ENCODE measurements at regions not wholly inside any gene's neighbourhood (a gene's known extent, or its start where the extent isn't known, plus 50 kb on each side); places are given as distances from the start of the nearest gene placed in this dataset.
A peak's percentile ranks its signal among the peaks of the same experiment; 100 is the strongest.

DNA sequence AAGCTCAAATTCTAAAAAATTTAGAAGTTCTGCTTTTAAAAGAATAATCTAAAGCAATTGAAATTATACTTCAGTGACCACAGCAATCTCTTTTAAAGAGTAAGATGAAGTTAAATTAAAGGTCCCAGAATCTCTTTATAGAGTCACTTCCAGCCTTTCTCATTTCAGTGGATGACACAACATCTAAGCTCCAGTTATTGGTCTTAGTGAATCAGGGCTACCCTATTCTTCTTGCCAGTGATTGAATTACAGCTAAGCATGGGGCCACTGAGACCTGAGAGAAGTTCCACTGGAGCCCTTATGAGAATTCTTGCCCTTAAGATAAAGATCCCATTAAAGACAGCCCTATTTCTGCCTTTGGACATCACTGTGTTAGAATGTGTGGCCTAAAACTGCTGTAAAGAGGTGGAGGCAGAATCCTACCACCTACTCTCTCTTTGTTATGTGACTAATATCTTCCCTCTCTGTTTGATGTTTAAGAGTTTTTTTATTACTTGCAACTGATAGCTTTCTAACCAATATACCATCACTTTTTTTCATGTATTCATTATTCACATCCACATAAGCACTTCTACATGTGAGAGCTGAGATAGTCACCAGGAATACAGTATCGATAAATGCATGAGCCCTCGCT is 128.6 kb downstream of the UNC5CL start:
- peaks cover 8% of the 10 kb centered on the region for H3K4me1 ChIP-seq (ENCODE audit: control insufficient read depth, insufficient read depth, low read length)
- H3K4me3 ChIP-seq (ENCODE audit: low read length in 2 of 2) = no peak overlapping the region
- no peak overlapping the region for H3K9ac ChIP-seq (ENCODE audit: low read length in 2 of 2)
- H3K9me3 ChIP-seq (ENCODE audit: control insufficient read depth in 2 of 2, low read length in 2 of 2) = no peaks in the 10 kb centered on the region
- H3K36me3 ChIP-seq (ENCODE audit: control insufficient read depth in 2 of 2, insufficient read depth in 2 of 2, low read length in 2 of 2) = no peaks in the 10 kb centered on the region
- H3K27me3 ChIP-seq (ENCODE audit: control insufficient read depth in 1 of 2, insufficient read depth in 2 of 2, low read length in 2 of 2) = no peaks in the 10 kb centered on the region
- H3K27ac ChIP-seq (ENCODE audit: low read length) = no peak overlapping the region

DNA sequence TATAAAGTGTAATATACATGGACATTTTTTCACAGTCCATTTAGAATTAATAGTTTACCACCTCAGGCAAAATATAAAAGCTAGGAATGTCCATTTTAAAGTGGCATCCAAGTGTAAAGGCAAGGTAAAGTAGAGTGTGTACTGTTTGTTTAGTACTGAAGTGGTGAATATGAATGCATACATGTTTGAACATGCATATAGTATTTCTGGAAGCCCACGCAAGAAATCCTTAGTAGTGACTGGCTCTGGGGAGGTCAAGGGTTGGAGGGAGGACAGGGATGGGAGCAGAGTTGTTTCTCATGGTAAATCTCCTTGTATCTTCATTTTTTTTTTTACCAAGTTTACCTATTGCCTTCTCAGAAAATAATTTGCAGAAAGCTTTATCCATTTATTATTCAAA is 129.2 kb downstream of the UNC5CL start:
- no peaks in the 10 kb centered on the region for H3K27me3 ChIP-seq (ENCODE audit: control insufficient read depth in 1 of 2, insufficient read depth in 2 of 2, low read length in 2 of 2)
- H3K9me3 ChIP-seq (ENCODE audit: control insufficient read depth in 2 of 2, low read length in 2 of 2) = no peaks in the 10 kb centered on the region
- H3K4me1 ChIP-seq (ENCODE audit: control insufficient read depth, insufficient read depth, low read length) = peaks cover 8% of the 10 kb centered on the region
- no peak overlapping the region for H3K9ac ChIP-seq (ENCODE audit: low read length in 2 of 2)
- no peaks in the 10 kb centered on the region for H3K36me3 ChIP-seq (ENCODE audit: control insufficient read depth in 2 of 2, insufficient read depth in 2 of 2, low read length in 2 of 2)
- H3K4me3 ChIP-seq (ENCODE audit: low read length in 2 of 2) = no peak overlapping the region
- H3K27ac ChIP-seq (ENCODE audit: low read length) = no peak overlapping the region

DNA sequence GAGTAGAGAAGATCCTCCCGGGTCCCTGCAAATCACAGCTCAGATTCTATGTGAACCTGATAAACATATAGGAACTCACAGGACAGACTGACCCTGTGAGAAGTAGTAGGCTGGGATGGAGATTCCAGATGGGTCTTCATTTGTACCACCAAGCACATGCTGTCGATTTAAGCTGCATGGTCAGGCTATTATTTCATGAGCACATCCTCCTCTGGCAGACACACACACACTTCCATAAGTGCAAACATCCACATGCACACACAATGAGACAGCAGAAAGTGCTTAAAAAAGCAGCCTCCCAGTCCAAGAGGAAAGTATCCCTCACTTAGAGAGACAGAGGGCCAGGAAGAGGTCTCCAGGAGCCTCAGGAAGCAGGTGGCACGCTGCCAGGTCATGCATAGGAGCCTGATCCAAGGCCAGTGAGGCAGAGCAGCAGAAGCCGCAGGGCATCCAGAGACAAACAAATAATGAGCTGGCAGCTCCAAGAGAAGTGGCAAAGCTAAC is 131.8 kb downstream of the UNC5CL start:
- no peaks in the 10 kb centered on the region for H3K27me3 ChIP-seq (ENCODE audit: control insufficient read depth in 1 of 2, insufficient read depth in 2 of 2, low read length in 2 of 2)
- no peak overlapping the region for H3K9ac ChIP-seq (ENCODE audit: low read length in 2 of 2)
- H3K4me1 ChIP-seq (ENCODE audit: control insufficient read depth, insufficient read depth, low read length) = peaks cover 8% of the 10 kb centered on the region
- no peak overlapping the region for H3K4me3 ChIP-seq (ENCODE audit: low read length in 2 of 2)
- H3K27ac ChIP-seq (ENCODE audit: low read length) = no peak overlapping the region
- H3K36me3 ChIP-seq (ENCODE audit: control insufficient read depth in 2 of 2, insufficient read depth in 2 of 2, low read length in 2 of 2) = no peaks in the 10 kb centered on the region
- no peaks in the 10 kb centered on the region for H3K9me3 ChIP-seq (ENCODE audit: control insufficient read depth in 2 of 2, low read length in 2 of 2)

DNA sequence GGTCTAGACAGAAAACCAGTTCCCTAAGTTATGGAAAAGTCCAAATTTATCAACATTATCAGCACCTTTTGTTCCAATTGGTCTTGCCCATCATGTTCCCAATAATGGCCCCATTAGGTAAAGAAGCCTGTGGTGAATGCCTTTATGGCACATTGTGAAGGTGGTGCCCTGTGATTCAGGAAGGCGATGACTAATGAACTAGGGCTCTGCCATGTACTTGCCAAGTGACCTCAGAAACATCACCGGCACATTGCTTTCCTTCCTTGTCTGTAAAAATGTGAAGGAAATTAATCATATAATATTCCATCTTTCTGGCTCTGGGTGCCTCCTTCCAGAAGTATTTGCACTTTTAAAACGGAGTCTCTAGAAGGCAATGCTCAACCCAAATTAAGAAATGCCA is 132.3 kb downstream of the UNC5CL start:
- Histone ChIP-seq H3K36me3 (ENCODE audit: control insufficient read depth in 2 of 2, insufficient read depth in 2 of 2, low read length in 2 of 2) (no peaks in the 10 kb centered on the region), H3K4me3 (ENCODE audit: low read length in 2 of 2) (no peak overlapping the region), H3K27me3 (ENCODE audit: control insufficient read depth in 1 of 2, insufficient read depth in 2 of 2, low read length in 2 of 2) (no peaks in the 10 kb centered on the region), H3K4me1 (ENCODE audit: control insufficient read depth, insufficient read depth, low read length) (peaks cover 8% of the 10 kb centered on the region), H3K27ac (ENCODE audit: low read length) (no peak overlapping the region), H3K9ac (ENCODE audit: low read length in 2 of 2) (no peak overlapping the region), H3K9me3 (ENCODE audit: control insufficient read depth in 2 of 2, low read length in 2 of 2) (no peaks in the 10 kb centered on the region)

DNA sequence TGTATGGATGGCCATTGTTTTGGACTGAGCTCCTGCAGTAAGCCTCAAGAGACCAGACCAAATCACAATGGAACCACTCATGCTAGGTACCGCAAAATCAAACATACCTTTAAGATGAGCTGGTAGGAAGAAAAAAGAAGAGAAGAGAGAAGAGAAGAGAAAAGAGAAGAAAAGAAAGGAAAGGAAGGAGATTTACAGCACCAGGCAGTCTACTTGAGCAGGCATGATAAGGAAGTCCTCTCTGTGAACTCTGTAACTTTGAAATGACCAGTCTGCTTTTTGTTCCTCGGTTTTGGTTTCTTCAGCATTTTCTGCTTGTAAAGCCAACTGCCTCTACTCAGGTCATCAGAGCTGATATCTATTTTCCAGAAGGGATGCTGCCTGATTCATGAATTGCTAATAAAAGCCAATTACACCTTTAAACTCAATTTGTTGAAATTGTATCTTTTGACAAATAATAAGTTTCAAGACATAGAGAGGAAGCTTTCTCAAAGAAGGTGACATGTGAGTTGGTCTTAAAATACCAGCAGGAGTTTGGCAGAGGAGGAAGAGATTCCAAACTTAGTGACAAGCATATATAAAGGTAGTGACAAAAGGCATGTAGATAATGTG is 134.3 kb downstream of the UNC5CL start:
- no peak overlapping the region for H3K4me3 ChIP-seq (ENCODE audit: low read length in 2 of 2)
- H3K9ac ChIP-seq (ENCODE audit: low read length in 2 of 2) = no peak overlapping the region
- no peak overlapping the region for H3K27ac ChIP-seq (ENCODE audit: low read length)
- no peaks in the 10 kb centered on the region for H3K27me3 ChIP-seq (ENCODE audit: control insufficient read depth in 1 of 2, insufficient read depth in 2 of 2, low read length in 2 of 2)
- no peaks in the 10 kb centered on the region for H3K36me3 ChIP-seq (ENCODE audit: control insufficient read depth in 2 of 2, insufficient read depth in 2 of 2, low read length in 2 of 2)
- peaks cover 13% of the 10 kb centered on the region for H3K4me1 ChIP-seq (ENCODE audit: control insufficient read depth, insufficient read depth, low read length)
- no peaks in the 10 kb centered on the region for H3K9me3 ChIP-seq (ENCODE audit: control insufficient read depth in 2 of 2, low read length in 2 of 2)

DNA sequence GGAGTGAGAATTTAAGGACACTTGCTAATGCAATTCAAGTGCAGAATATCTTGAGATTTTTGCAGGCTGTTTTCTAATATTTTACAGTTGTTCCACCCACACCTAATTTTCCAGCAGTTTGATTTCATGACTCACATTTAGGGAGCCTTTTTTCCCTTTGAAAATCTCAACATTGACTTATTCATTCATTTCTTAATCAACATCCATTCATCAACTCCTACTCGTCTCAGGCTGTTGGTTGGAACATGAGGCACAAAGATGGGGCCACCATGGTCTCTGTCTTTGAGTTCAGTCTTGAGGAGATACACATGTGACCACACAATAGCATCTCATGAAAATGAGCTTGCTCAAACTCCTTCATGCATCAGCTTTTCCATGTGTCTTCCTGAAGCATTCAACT is 135.6 kb downstream of the UNC5CL start:
- no peaks in the 10 kb centered on the region for H3K27me3 ChIP-seq (ENCODE audit: control insufficient read depth in 1 of 2, insufficient read depth in 2 of 2, low read length in 2 of 2)
- no peak overlapping the region for H3K9ac ChIP-seq (ENCODE audit: low read length in 2 of 2)
- H3K4me1 ChIP-seq (ENCODE audit: control insufficient read depth, insufficient read depth, low read length) = peaks cover 13% of the 10 kb centered on the region
- no peaks in the 10 kb centered on the region for H3K9me3 ChIP-seq (ENCODE audit: control insufficient read depth in 2 of 2, low read length in 2 of 2)
- H3K36me3 ChIP-seq (ENCODE audit: control insufficient read depth in 2 of 2, insufficient read depth in 2 of 2, low read length in 2 of 2) = no peaks in the 10 kb centered on the region
- H3K4me3 ChIP-seq (ENCODE audit: low read length in 2 of 2) = no peak overlapping the region
- no peak overlapping the region for H3K27ac ChIP-seq (ENCODE audit: low read length)

DNA sequence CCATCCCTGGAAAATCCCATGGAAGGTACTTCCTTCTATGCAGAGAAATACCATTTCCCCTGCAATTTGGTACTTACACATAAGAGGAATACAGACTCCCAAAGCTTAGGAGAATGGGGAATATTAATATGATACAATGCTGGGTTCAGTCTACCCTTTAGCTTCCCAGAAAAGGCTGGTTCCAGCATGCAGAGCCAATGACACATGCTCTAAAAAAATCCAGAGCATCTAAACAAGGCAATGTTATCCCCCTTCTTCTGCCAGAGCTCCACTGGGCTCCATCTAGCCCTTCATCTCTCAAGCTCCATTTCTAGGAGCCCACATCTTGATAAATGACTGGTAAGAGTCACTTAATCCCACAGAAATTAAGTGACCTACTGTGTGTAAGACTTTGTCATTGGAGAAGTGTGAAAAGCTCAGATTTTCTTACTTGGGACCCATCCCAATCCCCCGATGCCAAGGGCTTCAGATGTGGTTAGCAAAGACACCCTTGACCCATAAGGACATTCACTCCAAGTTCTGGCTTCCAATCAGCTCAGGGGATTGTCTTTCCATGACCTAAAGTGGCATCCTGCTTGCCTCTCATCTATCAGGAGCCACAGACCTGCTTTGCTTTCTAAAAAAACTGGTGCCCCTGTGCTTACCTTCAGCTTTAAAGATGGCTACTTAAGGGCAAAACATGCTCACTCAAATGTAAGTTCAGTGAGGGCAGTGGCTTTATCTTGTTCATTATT is 137.5 kb downstream of the UNC5CL start:
- Histone ChIP-seq H3K4me1 (ENCODE audit: control insufficient read depth, insufficient read depth, low read length) (peaks cover 5% of the 10 kb centered on the region), H3K27ac (ENCODE audit: low read length) (peak overlapping the region; percentile 31), H3K4me3 (ENCODE audit: low read length in 2 of 2) (no peak overlapping the region)

DNA sequence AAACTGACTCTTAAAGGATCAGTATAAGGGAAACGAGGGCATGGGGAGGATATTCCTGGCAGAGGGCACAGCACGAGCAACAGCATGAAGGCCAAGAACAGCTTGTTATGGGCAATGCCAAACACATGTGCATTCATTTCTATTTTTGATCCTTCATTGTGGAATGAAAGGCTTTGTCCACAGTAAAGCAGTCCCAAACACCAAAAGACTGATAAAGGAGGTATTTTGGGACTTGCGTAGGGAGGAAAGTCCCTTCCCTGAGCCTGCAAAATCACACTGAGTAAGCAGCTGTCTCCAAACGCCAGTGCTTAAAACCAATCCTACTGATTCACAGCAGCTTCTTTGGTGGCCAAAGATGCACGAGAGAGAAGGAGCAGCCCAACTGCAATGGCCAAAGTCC is 138.2 kb downstream of the UNC5CL start:
- Histone ChIP-seq H3K4me1 (ENCODE audit: control insufficient read depth, insufficient read depth, low read length) (peaks cover 5% of the 10 kb centered on the region), H3K27ac (ENCODE audit: low read length) (peak overlapping the region; percentile 31), H3K36me3 (ENCODE audit: control insufficient read depth in 2 of 2, insufficient read depth in 2 of 2, low read length in 2 of 2) (no peaks in the 10 kb centered on the region), H3K9me3 (ENCODE audit: control insufficient read depth in 2 of 2, low read length in 2 of 2) (no peaks in the 10 kb centered on the region), H3K4me3 (ENCODE audit: low read length in 2 of 2) (no peak overlapping the region), H3K9ac (ENCODE audit: low read length in 2 of 2) (no peak overlapping the region), H3K27me3 (ENCODE audit: control insufficient read depth in 1 of 2, insufficient read depth in 2 of 2, low read length in 2 of 2) (no peaks in the 10 kb centered on the region)

More for the DNA sequence above, 137.5 kb downstream of the UNC5CL start:
- Histone ChIP-seq H3K27me3 (ENCODE audit: control insufficient read depth in 1 of 2, insufficient read depth in 2 of 2, low read length in 2 of 2) (no peaks in the 10 kb centered on the region), H3K36me3 (ENCODE audit: control insufficient read depth in 2 of 2, insufficient read depth in 2 of 2, low read length in 2 of 2) (no peaks in the 10 kb centered on the region), H3K9me3 (ENCODE audit: control insufficient read depth in 2 of 2, low read length in 2 of 2) (no peaks in the 10 kb centered on the region), H3K9ac (ENCODE audit: low read length in 2 of 2) (no peak overlapping the region)

DNA sequence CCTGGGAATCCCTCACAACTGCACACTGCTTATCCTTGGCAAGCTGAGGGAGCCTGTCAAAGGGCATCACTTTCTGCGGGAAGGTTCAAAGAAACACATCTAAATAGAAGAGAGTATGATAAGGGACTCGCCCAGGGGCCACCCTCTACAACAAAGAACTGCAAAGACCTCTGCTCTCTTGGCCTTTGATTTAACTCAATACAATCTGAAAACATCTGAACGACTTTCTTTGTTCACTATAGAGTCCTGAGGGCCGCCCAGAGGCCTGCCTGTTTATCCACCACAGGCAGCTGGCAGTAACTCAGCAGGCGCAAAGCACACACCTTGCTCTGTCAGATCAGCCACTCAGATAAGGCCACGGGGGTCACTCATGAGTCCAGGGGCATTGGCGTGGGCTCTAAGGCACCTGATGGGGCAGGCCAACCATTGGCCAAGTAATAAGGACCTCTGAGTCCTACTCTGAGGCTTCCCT is 139.3 kb downstream of the UNC5CL start:
- Histone ChIP-seq H3K27ac (ENCODE audit: low read length) (no peak overlapping the region), H3K9me3 (ENCODE audit: control insufficient read depth in 2 of 2, low read length in 2 of 2) (no peaks in the 10 kb centered on the region), H3K36me3 (ENCODE audit: control insufficient read depth in 2 of 2, insufficient read depth in 2 of 2, low read length in 2 of 2) (no peaks in the 10 kb centered on the region), H3K27me3 (ENCODE audit: control insufficient read depth in 1 of 2, insufficient read depth in 2 of 2, low read length in 2 of 2) (no peaks in the 10 kb centered on the region), H3K4me3 (ENCODE audit: low read length in 2 of 2) (no peak overlapping the region), H3K4me1 (ENCODE audit: control insufficient read depth, insufficient read depth, low read length) (peaks cover 5% of the 10 kb centered on the region), H3K9ac (ENCODE audit: low read length in 2 of 2) (no peak overlapping the region)

DNA sequence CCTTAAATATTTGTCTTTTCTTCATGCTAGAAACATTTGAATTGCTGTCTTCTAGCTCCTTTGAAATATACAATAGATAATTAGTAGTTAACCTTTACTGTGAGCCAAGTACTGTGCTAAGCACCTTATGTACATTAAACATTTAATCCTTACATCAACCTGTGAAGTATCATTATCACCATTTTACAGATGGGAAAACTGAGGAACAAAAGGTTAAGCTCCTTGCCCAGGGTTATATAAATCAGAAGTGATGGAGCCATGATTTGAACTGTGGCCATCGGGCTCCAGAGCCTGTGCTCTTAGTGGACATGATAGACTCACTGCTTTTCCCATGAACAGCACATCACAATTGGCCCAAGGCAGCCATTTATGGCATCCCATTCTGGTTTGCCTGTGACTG is 140.9 kb downstream of the UNC5CL start:
- no peaks in the 10 kb centered on the region for H3K9me3 ChIP-seq (ENCODE audit: control insufficient read depth in 2 of 2, low read length in 2 of 2)
- no peaks in the 10 kb centered on the region for H3K27me3 ChIP-seq (ENCODE audit: control insufficient read depth in 1 of 2, insufficient read depth in 2 of 2, low read length in 2 of 2)
- no peak overlapping the region for H3K27ac ChIP-seq (ENCODE audit: low read length)
- H3K4me1 ChIP-seq (ENCODE audit: control insufficient read depth, insufficient read depth, low read length) = peaks cover 5% of the 10 kb centered on the region
- no peak overlapping the region for H3K4me3 ChIP-seq (ENCODE audit: low read length in 2 of 2)
- H3K9ac ChIP-seq (ENCODE audit: low read length in 2 of 2) = no peak overlapping the region
- no peaks in the 10 kb centered on the region for H3K36me3 ChIP-seq (ENCODE audit: control insufficient read depth in 2 of 2, insufficient read depth in 2 of 2, low read length in 2 of 2)

Data from stomach smooth muscle (tissue), 2 donors.